ENCODE measurements at regions not wholly inside any gene's neighbourhood (a gene's known extent, or its start where the extent isn't known, plus 50 kb on each side); places are given as distances from the start of the nearest gene placed in this dataset.

DNA sequence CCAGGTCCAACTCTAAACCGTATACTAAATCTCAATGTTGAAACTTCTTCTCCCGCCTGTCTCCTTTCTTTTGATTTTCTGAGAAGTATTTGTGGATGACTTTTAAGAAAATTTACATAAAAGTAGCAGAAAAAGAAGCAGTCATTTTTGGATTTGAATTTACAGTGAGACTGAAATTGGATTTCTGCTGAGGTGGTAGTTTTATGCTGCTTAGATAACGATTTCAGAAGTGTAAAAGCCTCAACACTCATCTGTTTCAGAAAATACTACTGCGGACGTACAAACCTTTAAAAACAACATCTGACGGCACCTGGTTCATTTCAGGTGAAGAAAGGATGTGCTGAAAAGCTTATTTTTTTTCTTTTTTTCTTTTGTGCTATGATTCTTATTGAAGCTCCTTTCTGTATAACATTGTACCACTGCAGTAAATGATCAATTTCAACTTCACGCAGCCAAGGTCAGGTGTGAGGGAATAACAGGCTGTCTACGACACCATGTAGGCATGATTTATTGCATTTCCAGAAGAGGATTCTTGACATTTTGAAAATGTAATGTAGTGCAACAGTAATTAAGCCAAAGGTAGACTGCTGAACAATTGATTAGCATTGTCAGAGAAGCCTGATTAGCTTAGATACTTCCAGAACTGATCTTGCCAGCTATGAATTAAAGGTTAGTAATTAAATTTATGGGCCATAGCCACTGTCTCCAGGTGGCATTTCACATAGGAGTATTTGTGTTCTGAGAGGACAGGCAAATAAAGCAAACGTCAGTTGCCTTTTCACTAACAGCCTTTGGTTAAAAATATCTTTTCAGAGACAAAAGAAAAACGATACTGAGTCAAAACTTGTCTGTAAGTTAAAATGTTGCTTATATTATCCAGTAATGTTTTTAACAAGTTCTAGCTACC, 134.6 kb upstream of the KBTBD8 start:
- ChIA-PET POLR2A (no interaction called here), CTCF (no interaction called here)
- Mint-ChIP-seq H3K9me3 (peaks cover 0 to 3% (median 0%) of the 10 kb centered on the region in 11 donors), H3K36me3 (no peaks in the 10 kb centered on the region), H3K4me1 (no peaks in the 10 kb centered on the region), H3K27ac (no peak overlapping the region), H3K4me3 (no peak overlapping the region), H3K27me3 (peaks cover 0 to 19% (median 0%) of the 10 kb centered on the region in 5 donors)
- Histone ChIP-seq H3K27me3 (ENCODE audit: control insufficient read depth in 2 of 2, insufficient read depth in 2 of 2, low read length in 2 of 2) (no peaks in the 10 kb centered on the region), H3K9me3 (ENCODE audit: control insufficient read depth in 2 of 3, low read length in 3 of 3) (no peaks in the 10 kb centered on the region), H3K36me3 (ENCODE audit: control insufficient read depth in 2 of 3, insufficient read depth in 3 of 3, low read length in 3 of 3) (no peaks in the 10 kb centered on the region), H3K4me1 (ENCODE audit: control insufficient read depth in 2 of 2, insufficient read depth in 2 of 2, low read length in 2 of 2) (no peaks in the 10 kb centered on the region), H3K4me3 (ENCODE audit: low read length) (no peak overlapping the region), H3K27ac (ENCODE audit: low read depth, low read length) (no peak overlapping the region)
- ATAC-seq: no peak
- DNase-seq: no peak
- intact Hi-C loops (cut with micrococcal nuclease): no loop called here

DNA sequence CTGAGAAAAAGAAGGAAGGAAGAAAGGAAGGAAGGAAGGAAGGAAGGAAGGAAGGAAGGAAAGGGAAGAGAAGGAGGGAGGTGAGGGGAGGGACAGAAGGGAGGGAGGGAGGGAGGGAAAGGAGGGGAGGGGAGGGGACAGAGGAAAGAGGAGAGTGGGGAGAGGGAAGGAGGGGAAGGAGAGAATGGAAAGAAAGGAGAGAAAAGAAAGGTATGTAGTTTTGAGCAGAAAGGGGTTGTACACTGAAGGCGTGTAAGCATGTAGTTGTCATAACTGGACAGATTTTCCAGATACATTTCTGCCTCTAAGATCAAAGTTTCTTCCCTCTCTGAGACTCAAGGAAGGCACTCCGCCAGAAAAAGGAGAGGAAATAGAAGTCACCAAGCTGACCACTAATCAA, 113.4 kb upstream of the KBTBD8 start:
- Mint-ChIP-seq H3K4me1 (peaks cover 0 to 1% (median 0%) of the 10 kb centered on the region in 7 donors), H3K27me3 (peaks cover 0 to 8% (median 0%) of the 10 kb centered on the region in 5 donors), H3K9me3 (peaks cover 0 to 28% (median 3%) of the 10 kb centered on the region in 11 donors), H3K36me3 (peaks cover 0 to 6% (median 0%) of the 10 kb centered on the region in 5 donors), H3K4me3 (no peak overlapping the region), H3K27ac (no peak overlapping the region)
- CTCF ChIA-PET: no interaction called here
- H3K4me1 ChIP-seq (ENCODE audit: control insufficient read depth in 2 of 2, insufficient read depth in 2 of 2, low read length in 2 of 2): no peaks in the 10 kb centered on the region
- POLR2A ChIA-PET: no interaction called here
- no peaks in the 10 kb centered on the region for H3K27me3 ChIP-seq (ENCODE audit: control insufficient read depth in 2 of 2, insufficient read depth in 2 of 2, low read length in 2 of 2)
- H3K9me3 ChIP-seq (ENCODE audit: control insufficient read depth in 2 of 3, low read length in 3 of 3): no peaks in the 10 kb centered on the region
- intact Hi-C loops (cut with micrococcal nuclease): no loop called here
- no peak overlapping the region for H3K4me3 ChIP-seq (ENCODE audit: low read length)
- DNase-seq: no peak
- ATAC-seq: no peak
- H3K27ac ChIP-seq (ENCODE audit: low read depth, low read length): no peak overlapping the region
- no peaks in the 10 kb centered on the region for H3K36me3 ChIP-seq (ENCODE audit: control insufficient read depth in 2 of 3, insufficient read depth in 3 of 3, low read length in 3 of 3)

DNA sequence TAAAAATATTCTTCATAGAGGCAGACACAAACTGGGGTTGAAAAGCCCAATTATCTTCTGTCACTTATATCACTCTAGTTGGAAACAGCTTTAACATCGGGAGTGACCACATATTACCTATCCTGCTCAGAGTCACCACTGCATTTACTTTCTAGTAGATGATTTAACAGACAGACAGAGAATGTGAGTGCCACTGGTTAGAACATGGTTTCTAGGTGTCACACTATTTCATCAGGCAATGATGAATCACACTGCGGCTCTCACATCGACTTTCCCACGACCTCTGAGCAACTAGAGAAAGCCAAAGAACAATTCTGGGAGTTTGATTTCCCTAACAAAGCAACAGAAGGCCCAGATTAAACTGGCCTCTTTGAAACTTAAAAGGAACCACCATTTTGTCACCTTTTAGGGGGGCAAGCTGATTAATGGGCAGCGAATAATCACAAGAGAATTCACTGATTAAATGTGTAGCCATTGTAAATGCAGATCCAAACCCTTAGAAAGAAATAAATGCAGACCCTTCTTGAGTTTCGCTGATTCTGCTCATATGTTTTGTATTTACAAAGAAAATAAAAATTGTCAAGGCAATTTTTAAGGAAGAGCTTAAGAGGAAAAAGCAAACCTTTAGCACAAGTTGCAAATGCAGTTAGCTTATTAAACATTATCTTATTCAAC, 112.6 kb upstream of the KBTBD8 start:
- Mint-ChIP-seq H3K36me3 (peaks cover 0 to 6% (median 0%) of the 10 kb centered on the region in 5 donors), H3K4me3 (no peak overlapping the region), H3K27ac (no peak overlapping the region), H3K9me3 (peaks cover 0 to 34% (median 5%) of the 10 kb centered on the region in 11 donors), H3K4me1 (peaks cover 0 to 1% (median 0%) of the 10 kb centered on the region in 7 donors), H3K27me3 (peaks cover 0 to 8% (median 0%) of the 10 kb centered on the region in 5 donors)
- Histone ChIP-seq H3K36me3 (ENCODE audit: control insufficient read depth in 2 of 3, insufficient read depth in 3 of 3, low read length in 3 of 3) (no peaks in the 10 kb centered on the region), H3K27ac (ENCODE audit: low read depth, low read length) (no peak overlapping the region), H3K4me1 (ENCODE audit: control insufficient read depth in 2 of 2, insufficient read depth in 2 of 2, low read length in 2 of 2) (no peaks in the 10 kb centered on the region), H3K27me3 (ENCODE audit: control insufficient read depth in 2 of 2, insufficient read depth in 2 of 2, low read length in 2 of 2) (no peaks in the 10 kb centered on the region), H3K9me3 (ENCODE audit: control insufficient read depth in 2 of 3, low read length in 3 of 3) (no peaks in the 10 kb centered on the region), H3K4me3 (ENCODE audit: low read length) (no peak overlapping the region)
- no peak for DNase-seq
- POLR2A ChIA-PET: no interaction called here
- CTCF ChIA-PET: no interaction called here
- intact Hi-C loops (cut with micrococcal nuclease): no loop called here
- no peak for ATAC-seq

DNA sequence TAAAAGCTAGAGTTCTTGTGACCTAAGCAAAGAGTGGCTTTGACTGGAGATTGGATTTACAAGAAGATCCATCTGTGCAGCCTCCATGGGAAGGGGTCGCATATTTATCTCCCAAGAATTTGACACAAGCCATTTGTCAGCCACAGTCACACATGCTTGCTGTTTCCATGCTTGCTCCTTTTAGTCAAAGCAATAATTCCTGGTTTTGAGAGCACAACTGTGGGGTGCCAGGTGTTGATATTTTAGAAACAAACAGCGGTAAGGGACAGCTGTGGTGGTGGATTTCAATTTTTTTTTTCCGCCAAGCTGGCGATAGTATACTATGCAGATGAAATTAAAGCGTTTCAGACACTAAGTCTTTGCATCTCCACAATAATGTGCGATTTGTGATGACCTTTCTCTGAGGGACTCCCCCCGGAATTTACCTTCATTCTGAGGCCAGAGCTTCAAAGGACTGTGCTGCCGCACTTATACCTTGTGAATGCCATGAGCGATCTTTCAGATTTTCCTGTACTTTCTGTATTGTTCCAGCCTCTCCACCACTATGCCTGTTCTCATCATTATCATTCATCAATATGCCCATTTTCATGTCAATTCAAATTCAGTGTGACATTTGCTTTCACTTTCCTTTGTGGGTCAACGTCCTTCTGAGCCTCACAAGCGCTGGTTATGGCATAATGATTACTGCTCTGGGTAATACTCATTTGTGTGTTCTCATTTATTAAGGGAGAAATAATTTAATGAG, 108.2 kb upstream of the KBTBD8 start:
- Mint-ChIP-seq H3K27ac (no peak overlapping the region), H3K4me3 (no peak overlapping the region), H3K4me1 (peaks cover 0 to 5% (median 0%) of the 10 kb centered on the region in 7 donors), H3K27me3 (peaks cover 0 to 17% (median 16%) of the 10 kb centered on the region in 5 donors), H3K9me3 (peaks cover 5 to 55% (median 14%) of the 10 kb centered on the region in 11 donors), H3K36me3 (peaks cover 0 to 7% (median 0%) of the 10 kb centered on the region in 5 donors)
- ChIA-PET POLR2A (no interaction called here), CTCF (no interaction called here)
- Histone ChIP-seq H3K9me3 (ENCODE audit: control insufficient read depth in 2 of 3, low read length in 3 of 3) (no peaks in the 10 kb centered on the region), H3K4me3 (ENCODE audit: low read length) (no peak overlapping the region), H3K27me3 (ENCODE audit: control insufficient read depth in 2 of 2, insufficient read depth in 2 of 2, low read length in 2 of 2) (no peaks in the 10 kb centered on the region), H3K4me1 (ENCODE audit: control insufficient read depth in 2 of 2, insufficient read depth in 2 of 2, low read length in 2 of 2) (no peaks in the 10 kb centered on the region), H3K36me3 (ENCODE audit: control insufficient read depth in 2 of 3, insufficient read depth in 3 of 3, low read length in 3 of 3) (no peaks in the 10 kb centered on the region), H3K27ac (ENCODE audit: low read depth, low read length) (no peak overlapping the region)
- ATAC-seq: no peak
- intact Hi-C loops (cut with micrococcal nuclease): no loop called here
- DNase-seq: no peak

DNA sequence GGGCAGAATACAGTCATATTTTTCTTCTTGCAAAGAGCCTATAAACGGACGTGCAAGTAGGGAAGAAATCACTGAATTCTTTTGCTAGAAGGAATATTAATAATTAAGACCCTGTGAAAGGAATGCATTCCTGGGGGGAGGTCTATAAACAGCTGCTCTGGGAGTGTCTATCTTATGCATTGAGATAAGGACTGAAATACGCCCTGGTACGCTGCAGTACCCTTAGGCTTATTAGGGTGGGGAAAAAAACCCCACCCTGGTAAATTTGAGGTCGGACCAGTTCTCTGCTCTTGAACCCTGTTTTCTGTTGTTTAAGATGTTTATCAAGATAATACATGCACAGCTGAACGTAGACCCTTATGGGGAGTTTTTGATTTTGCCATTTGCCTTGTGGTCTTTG, 100.0 kb upstream of the KBTBD8 start:
- Histone ChIP-seq H3K4me1 (ENCODE audit: control insufficient read depth in 2 of 2, insufficient read depth in 2 of 2, low read length in 2 of 2) (no peaks in the 10 kb centered on the region), H3K27me3 (ENCODE audit: control insufficient read depth in 2 of 2, insufficient read depth in 2 of 2, low read length in 2 of 2) (no peaks in the 10 kb centered on the region), H3K27ac (ENCODE audit: low read depth, low read length) (no peak overlapping the region), H3K9me3 (ENCODE audit: control insufficient read depth in 2 of 3, low read length in 3 of 3) (peaks cover 0 to 14% (median 0%) of the 10 kb centered on the region in 3 experiments), H3K4me3 (ENCODE audit: low read length) (no peak overlapping the region), H3K36me3 (ENCODE audit: control insufficient read depth in 2 of 3, insufficient read depth in 3 of 3, low read length in 3 of 3) (no peaks in the 10 kb centered on the region)
- ChIA-PET POLR2A (no interaction called here), CTCF (no interaction called here)
- H3K27ac Mint-ChIP-seq: no peak overlapping the region
- H3K9me3 Mint-ChIP-seq: peaks cover 29 to 96% (median 56%) of the 10 kb centered on the region in 11 donors
- DNase-seq (no peak), ATAC-seq (no peak)
- intact Hi-C loops (cut with micrococcal nuclease): no loop called here
- H3K4me1 Mint-ChIP-seq: peaks cover 0 to 5% (median 0%) of the 10 kb centered on the region in 7 donors
- H3K4me3 Mint-ChIP-seq: no peak overlapping the region
- peaks cover 0 to 11% (median 8%) of the 10 kb centered on the region in 5 donors for H3K27me3 Mint-ChIP-seq
- peaks cover 0 to 43% (median 0%) of the 10 kb centered on the region in 5 donors for H3K36me3 Mint-ChIP-seq

DNA sequence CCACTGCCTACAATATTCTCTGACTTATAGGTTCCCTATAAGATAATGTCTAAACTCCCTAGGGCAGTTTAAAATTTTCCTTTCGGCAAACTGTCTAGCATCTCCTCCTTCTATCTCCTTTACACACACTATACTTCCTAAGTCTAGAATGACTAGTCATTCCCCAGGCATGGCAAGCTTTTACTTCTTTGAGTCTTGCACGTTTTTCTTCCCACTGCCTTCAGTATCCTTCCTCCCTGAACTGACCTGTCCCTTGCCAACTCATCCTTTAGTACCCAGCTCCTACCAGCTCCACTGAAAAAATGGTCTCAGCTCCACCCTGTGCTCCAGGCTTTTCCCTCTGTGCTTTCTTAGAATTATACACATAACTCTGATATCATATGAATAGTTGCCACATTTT, 93.8 kb upstream of the KBTBD8 start:
- H3K4me1 ChIP-seq (ENCODE audit: control insufficient read depth in 2 of 2, insufficient read depth in 2 of 2, low read length in 2 of 2): no peaks in the 10 kb centered on the region
- DNase-seq (no peak), ATAC-seq (no peak)
- H3K27ac ChIP-seq (ENCODE audit: low read depth, low read length): no peak overlapping the region
- POLR2A ChIA-PET: no interaction called here
- CTCF ChIA-PET: no interaction called here
- Mint-ChIP-seq H3K36me3 (peaks cover 0 to 12% (median 4%) of the 10 kb centered on the region in 5 donors), H3K4me1 (peaks cover 0 to 2% (median 0%) of the 10 kb centered on the region in 7 donors), H3K27ac (no peak overlapping the region), H3K9me3 (peaks cover 7 to 63% (median 31%) of the 10 kb centered on the region in 11 donors), H3K4me3 (no peak overlapping the region), H3K27me3 (peaks cover 0 to 27% (median 8%) of the 10 kb centered on the region in 5 donors)
- H3K36me3 ChIP-seq (ENCODE audit: control insufficient read depth in 2 of 3, insufficient read depth in 3 of 3, low read length in 3 of 3): no peaks in the 10 kb centered on the region
- H3K9me3 ChIP-seq (ENCODE audit: control insufficient read depth in 2 of 3, low read length in 3 of 3): peaks cover 0 to 8% (median 0%) of the 10 kb centered on the region in 3 experiments
- intact Hi-C loops (cut with micrococcal nuclease): no loop called here
- no peak overlapping the region for H3K4me3 ChIP-seq (ENCODE audit: low read length)
- no peaks in the 10 kb centered on the region for H3K27me3 ChIP-seq (ENCODE audit: control insufficient read depth in 2 of 2, insufficient read depth in 2 of 2, low read length in 2 of 2)
